Neural progenitor cell (in vitro differentiated cells): ENCODE measurements at regions not wholly inside any gene's neighbourhood (a gene's known extent, or its start where the extent isn't known, plus 50 kb on each side); places are given as distances from the start of the nearest gene placed in this dataset.

Experiments
- CTCF ChIP-seq: fragments of 200-600 bp; sonication (generic); IDR thresholded peaks from 2 replicates; pipeline ENCODE4 v1.5.1; 2017; ENCODE audit warnings: antibody characterized with exemption, mild to moderate bottlenecking
- EZH2 ChIP-seq: fragments of 200-600 bp; sonication (generic); IDR thresholded peaks from 2 replicates; pipeline ENCODE4 v1.6.1; 2017; ENCODE audit warnings: antibody characterized with exemption, mild to moderate bottlenecking, moderate library complexity
- EZH2phosphoT487 ChIP-seq: fragments of 200-600 bp; sonication (generic); IDR thresholded peaks from 2 replicates; pipeline ENCODE4 v1.6.1; 2017; ENCODE audit warnings: antibody characterized with exemption

DNA sequence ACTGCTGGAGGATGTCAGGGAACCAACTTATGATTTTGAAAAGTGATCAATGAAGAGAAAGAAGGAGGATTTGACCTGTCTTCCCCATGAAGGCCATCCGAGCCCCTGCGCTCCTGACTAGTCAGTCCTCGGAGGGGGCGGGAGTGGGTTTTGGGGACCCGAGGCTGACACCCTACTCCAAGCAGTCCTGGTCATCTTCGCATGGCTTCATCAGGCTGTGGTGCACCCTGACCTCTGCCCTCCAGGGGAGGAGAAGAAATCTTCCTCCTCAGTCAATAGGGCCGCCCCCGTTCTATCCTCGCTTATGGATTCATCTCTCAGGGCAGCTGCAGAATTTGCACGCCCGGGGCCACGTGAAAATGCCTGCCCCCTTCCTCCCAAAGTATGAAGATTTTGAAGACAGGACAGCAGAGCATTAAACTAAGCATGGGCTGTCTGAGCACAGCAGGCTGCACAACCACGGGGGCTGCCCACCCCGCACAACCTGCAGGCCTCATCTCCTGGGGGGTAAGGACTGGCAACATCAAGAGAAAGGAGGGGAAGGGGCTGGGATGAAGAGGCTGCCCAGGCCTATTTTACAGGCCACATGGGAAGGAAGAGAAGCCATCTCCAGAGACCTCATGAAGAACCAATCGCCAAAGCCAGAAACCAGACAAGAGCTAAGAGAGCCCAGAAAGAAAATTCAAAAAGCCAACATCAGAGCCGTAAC, 138.1 kb upstream of the PHACTR3 start:
- TF ChIP-seq CTCF, result no peak
- TF ChIP-seq EZH2, result no peak
- no peak for TF ChIP-seq EZH2phosphoT487
